ENCODE measurements at regions not wholly inside any gene's neighbourhood (a gene's known extent, or its start where the extent isn't known, plus 50 kb on each side); places are given as distances from the start of the nearest gene placed in this dataset.
"Not testable (repeated sequence)": the region's sequence is repeated elsewhere in the genome, so short reads cannot be mapped to it uniquely, and the experiment has no call there.

GRCh38 chr21:16116069-16116468, 386.3 kb downstream of the USP25 start:
- intact Hi-C loops (cut with micrococcal nuclease): no loop called here

GRCh38 chr21:16116798-16117197, 387.0 kb downstream of the USP25 start:
- intact Hi-C loops (cut with micrococcal nuclease): no loop called here

GRCh38 chr21:16117331-16117730, 387.5 kb downstream of the USP25 start:
- intact Hi-C loops (cut with micrococcal nuclease): no loop called here

GRCh38 chr21:16117851-16118590, 388.2 kb downstream of the USP25 start:
- intact Hi-C loops (cut with micrococcal nuclease): no loop called here

- intact Hi-C loops (cut with micrococcal nuclease): no loop called here
Measured at GRCh38 chr21:16124378-16125138, 394.8 kb downstream of the USP25 start.

GRCh38 chr21:16125274-16125673, 395.5 kb downstream of the USP25 start:
- intact Hi-C loops (cut with micrococcal nuclease): no loop called here

GRCh38 chr21:16132453-16132852, 402.7 kb downstream of the USP25 start:
- intact Hi-C loops (cut with micrococcal nuclease): not testable (repeated sequence)

GRCh38 chr21:16133248-16133647, 403.5 kb downstream of the USP25 start:
- intact Hi-C loops (cut with micrococcal nuclease): no loop called here

GRCh38 chr21:16134134-16134533, 404.4 kb downstream of the USP25 start:
- intact Hi-C loops (cut with micrococcal nuclease): no loop called here

- intact Hi-C loops (cut with micrococcal nuclease): no loop called here
Measured at GRCh38 chr21:16137106-16137505, 407.3 kb downstream of the USP25 start.

GRCh38 chr21:16145052-16145451, 415.3 kb downstream of the USP25 start:
- intact Hi-C loops (cut with micrococcal nuclease): no loop called here

GRCh38 chr21:16145479-16145878, 415.7 kb downstream of the USP25 start:
- intact Hi-C loops (cut with micrococcal nuclease): no loop called here

GRCh38 chr21:16154321-16154720, 424.5 kb downstream of the USP25 start:
- intact Hi-C loops (cut with micrococcal nuclease): no loop called here

GRCh38 chr21:16154951-16155635, 425.3 kb downstream of the USP25 start:
- intact Hi-C loops (cut with micrococcal nuclease): no loop called here

GRCh38 chr21:16156841-16157489, 427.2 kb downstream of the USP25 start:
- intact Hi-C loops (cut with micrococcal nuclease): no loop called here

GRCh38 chr21:16159213-16159970, 429.6 kb downstream of the USP25 start:
- intact Hi-C loops (cut with micrococcal nuclease): no loop called here

- intact Hi-C loops (cut with micrococcal nuclease): no loop called here
Measured at GRCh38 chr21:16159971-16160350, 430.2 kb downstream of the USP25 start.

- intact Hi-C loops (cut with micrococcal nuclease): no loop called here
Measured at GRCh38 chr21:16162953-16163352, 433.2 kb downstream of the USP25 start.

GRCh38 chr21:16169102-16169511, 439.3 kb downstream of the USP25 start:
- intact Hi-C loops (cut with micrococcal nuclease): no loop called here

GRCh38 chr21:16169779-16170178, 440.0 kb downstream of the USP25 start:
- intact Hi-C loops (cut with micrococcal nuclease): no loop called here

GRCh38 chr21:16176570-16176969, 446.8 kb downstream of the USP25 start:
- intact Hi-C loops (cut with micrococcal nuclease): no loop called here
